ENCODE measurements at regions not wholly inside any gene's neighbourhood (a gene's known extent, or its start where the extent isn't known, plus 50 kb on each side); places are given as distances from the start of the nearest gene placed in this dataset.

DNA sequence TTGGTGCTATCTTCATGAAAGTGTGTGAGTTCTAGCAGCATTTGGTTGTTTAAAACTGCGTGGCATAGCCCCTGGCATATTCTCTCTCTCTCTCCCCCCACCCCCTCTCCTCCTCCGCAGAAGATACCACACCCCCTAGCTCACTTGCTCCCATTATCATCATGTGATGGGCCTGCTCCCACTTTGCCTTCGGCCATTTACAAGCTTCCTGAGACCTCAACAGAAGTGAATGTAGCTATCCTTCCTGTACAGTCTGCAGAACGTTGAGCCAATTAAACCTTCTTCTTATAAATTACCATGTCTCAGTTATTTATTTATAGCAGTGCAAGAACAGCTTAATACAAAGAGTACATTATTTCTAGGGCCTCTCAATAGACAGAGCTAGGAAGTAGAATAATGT is 1032.5 kb upstream of the CADM2 start:
- no peak for TF ChIP-seq YY1 (IDR thresholded peaks at IDR 0.05; ENCODE audit: insufficient read depth, insufficient read length)
- TF ChIP-seq ZNF274 (IDR thresholded peaks at IDR 0.05; ENCODE audit: low read depth, low read length): no peak
